ENCODE measurements at regions not wholly inside any gene's neighbourhood (a gene's known extent, or its start where the extent isn't known, plus 50 kb on each side); places are given as distances from the start of the nearest gene placed in this dataset.

GRCh38 chr4:131348263-131348662 lies 1800.8 kb upstream of the PCDH10 start:
- no peak for TF ChIP-seq GATA3 (IDR thresholded peaks at IDR 0.05; ENCODE audit: low read depth, low read length)
- TF ChIP-seq GATA2 (IDR thresholded peaks at IDR 0.05; ENCODE audit: low read depth, low read length), result no peak
